ENCODE measurements at regions not wholly inside any gene's neighbourhood (a gene's known extent, or its start where the extent isn't known, plus 50 kb on each side); places are given as distances from the start of the nearest gene placed in this dataset.
"Not testable (repeated sequence)": the region's sequence is repeated elsewhere in the genome, so short reads cannot be mapped to it uniquely, and the experiment has no call there.

DNA sequence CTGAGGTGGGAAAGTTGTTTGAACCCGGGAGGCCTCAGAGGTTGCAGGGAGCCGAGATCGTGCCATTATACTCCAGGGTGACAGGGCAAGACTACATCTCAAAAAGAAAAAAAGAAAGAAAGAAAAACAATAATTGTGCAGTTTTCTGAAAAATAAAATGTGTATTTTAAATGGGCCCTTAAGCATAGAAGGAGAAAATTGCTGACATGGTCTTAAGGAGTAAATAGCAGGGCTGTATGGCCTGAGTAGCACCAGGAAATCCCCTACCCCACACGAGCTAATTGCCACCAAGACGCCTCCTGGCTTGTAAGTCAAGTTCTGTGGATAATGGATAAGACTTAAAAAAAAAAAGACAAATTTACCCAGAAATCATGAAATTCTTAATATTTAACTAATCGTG is 271.4 kb upstream of the NCKAP5 start:
- no peak for DNase-seq (ENCODE audit: low spot score)

DNA sequence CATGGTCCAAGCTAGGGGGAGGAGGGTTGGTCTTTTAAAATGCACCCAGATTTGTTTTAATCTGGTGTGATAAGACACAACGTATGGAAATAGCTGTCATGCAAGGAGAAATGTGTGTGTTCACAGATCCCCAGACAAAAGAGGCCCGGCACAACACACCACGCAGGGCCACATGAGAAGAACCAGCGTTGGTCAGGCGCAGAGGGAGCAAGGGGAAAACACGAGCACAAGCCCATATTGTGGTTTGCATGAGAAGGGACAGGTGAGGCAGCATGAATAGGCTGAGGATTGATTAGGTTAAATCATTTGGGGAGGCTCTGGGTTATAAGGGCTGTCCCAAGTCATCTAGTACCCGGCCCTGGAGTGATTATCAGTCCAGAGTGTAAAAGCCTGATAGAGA is 272.5 kb upstream of the NCKAP5 start:
- no peak for DNase-seq (ENCODE audit: low spot score)

DNA sequence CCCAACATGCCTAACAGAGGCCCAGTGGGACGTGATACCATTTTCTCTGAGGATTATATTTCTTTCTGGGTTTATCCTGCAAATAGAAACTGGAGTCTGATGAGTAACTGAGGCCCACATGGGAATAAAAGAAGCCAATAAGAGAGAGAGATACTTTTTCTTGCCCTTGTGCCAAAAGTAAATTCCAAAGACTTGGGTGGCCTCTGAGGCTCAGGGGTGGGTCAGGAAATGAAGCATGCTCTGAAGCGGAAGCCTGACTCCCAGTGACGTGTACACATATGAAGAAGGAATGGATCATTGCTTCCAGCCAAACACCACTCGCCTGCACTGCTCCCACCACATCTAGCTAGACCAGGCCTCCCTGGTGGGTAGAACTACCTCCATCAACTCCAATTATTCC is 273.6 kb upstream of the NCKAP5 start:
- DNase-seq (ENCODE audit: low spot score): peak; percentile 96

DNA sequence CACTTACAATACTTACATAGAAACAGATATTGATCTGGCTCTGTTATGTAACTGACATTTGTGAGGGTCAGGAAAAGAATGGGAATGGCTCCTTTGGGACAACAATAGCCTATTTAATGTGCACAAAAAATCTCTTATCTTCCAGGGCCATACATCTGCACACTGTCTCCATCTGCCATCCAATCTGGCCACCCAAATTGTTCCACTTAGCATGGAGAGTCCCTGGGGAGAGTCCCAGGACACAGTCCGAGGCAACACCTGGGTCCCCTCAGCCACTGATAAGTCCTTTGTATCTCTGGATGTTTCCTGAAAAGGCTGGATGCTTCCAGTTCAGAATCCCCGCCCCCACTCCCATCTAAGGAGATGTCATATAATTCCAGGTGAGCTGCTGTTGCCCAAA is 274.2 kb upstream of the NCKAP5 start:
- DNase-seq (ENCODE audit: low spot score): no peak

DNA sequence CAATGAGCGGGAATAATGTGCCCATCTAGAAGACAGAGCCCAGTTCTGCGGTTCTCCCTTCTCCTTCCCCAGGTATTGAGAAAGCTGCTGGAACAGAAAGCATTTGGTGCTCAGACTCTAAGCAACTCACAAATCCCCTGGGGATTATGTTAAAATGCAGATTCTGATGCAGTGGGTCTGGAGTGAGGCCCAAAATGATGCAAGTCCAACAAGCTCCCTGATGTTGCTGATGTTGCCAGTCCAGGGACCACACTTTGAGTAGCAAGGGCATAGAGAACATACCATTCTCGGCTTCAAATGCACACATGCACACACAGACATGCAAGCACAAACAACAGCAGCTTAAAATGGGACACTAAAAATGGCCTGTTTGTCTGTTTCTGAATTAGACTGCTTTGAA is 274.8 kb upstream of the NCKAP5 start:
- DNase-seq (ENCODE audit: low spot score): no peak

DNA sequence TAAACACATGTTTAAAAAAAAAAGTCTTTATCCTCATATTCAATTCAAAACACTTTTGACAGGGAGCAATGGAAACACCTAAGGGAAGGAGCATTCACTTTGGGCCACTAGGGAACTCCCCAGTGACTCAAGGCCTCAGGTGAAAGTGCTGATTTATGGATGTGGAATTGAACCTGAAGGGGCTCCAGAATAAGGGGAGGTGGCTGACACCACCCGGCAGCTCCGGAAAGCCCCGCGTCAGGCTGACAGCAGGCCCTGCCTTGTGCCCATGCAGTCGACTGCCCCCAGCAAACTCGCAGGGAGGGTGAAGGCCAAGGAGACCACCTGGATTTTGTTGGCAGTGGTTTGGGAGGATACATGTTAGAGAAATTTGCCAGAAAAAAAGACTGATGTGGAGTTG is 275.3 kb upstream of the NCKAP5 start:
- no peak for DNase-seq (ENCODE audit: low spot score)

DNA sequence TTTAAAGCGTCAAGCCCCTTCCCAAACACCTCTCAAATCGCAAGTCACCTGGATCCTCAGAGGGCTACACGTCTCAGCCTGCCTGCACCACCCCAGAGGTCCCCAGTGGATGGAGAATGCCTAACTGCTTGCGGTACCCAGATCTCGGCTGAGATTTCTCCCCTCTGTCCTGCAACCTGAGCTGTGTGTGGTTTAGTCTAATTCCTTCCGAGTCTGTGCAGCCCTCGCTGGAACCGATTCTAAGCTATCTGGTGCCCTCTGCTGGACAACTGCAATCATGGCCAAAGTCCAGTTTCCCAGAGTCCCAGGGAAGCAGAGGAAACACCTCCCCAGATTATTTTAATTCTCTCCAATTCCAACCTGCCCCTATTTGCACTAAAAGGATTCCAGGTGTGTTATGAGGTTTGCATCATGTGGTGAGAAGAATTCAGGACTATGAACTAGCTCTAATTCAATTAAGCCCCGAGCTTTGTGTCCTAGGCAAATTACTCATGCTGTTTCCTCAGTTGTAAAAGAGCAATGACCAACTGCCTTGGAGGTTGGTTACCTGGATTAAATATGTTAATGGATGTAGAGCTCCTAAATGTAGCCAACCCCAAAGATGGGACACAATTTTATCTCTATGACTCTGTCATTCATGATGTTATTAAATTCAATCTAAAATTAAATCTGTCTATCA is 276.1 kb upstream of the NCKAP5 start:
- DNase-seq (ENCODE audit: low spot score): peak; percentile 87

DNA sequence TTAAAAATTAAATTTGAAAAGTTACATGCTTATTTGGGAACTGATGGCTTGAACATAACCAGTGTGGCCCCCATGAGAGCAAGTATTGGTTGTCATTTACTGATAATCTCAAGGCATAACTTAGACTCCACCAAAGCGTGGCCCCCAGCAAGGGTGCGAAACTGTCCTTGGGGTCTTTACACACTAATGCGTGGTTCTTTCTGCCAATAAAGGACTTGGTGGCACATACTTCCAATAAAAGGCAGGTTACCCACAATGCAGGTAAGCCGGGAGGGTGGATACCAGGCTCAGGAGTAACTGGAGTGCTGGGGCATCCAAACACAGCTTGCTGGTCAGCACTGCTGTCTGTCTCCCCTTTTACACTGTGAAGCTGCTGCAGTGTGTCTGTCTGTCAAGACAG is 278.2 kb upstream of the NCKAP5 start:
- DNase-seq (ENCODE audit: low spot score): no peak

DNA sequence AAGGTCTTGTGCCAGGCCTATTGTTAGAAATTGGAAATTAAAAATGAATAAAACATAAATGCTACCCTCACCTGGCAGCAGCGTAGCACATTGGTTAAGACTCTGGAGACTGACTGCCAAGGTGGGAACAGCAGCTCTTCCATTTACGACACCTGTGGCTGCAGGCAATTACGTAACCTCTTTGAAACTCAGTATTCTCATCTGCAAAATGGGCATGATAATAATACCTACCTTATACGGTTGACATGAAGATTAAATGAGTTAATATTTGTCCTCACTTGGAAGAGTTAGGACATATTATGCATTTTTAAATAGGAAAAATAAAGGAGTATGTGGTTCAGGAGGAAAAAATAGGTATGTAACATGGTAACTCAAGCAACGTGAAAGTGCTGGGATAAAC is 279.3 kb upstream of the NCKAP5 start:
- no peak for DNase-seq (ENCODE audit: low spot score)

DNA sequence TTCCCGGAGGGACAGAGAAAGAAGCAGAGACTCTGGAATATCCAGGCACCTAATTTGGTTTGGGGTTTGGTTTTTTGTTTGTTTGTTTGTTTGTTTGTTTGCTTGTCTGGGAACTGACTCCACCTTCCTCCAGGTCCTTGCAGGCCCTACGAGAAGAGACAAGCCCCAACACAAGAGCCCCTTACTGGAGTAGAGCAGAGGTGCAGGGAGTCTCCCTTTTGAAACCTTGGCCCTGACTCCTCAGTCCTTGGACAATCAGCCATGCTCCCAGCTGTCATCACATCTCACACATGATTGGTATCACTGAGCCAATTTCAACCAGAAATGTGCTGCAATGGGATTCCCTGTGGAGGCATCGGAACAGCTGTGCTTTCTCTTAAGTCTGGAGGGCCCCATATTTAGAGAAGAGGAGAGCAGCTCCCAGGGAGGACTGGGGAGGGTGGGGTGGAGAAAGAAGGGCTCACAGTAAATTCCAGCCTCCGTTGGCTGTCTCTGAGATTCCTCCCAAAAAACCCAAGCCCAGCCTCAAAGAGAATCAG is 279.9 kb upstream of the NCKAP5 start:
- DNase-seq (ENCODE audit: low spot score): no peak

DNA sequence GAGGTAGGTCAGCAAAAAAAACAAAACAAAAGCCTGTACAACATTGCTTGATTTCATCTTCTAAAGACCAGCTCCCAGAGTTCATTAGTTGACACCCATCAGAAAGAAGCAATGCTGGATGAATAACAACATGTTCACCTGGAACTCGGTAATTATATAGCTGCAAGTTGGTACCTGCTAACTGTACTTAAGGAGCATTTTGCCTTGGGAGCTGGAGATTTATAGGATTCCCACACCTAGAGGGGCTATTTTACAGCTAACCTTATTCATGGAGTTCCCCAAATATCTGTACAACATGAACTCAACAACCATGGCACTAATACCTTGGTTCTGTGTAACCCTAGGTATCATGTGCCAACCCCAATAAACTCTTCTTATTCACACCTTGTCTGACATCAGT is 281.1 kb upstream of the NCKAP5 start:
- no peak for DNase-seq (ENCODE audit: low spot score)

DNA sequence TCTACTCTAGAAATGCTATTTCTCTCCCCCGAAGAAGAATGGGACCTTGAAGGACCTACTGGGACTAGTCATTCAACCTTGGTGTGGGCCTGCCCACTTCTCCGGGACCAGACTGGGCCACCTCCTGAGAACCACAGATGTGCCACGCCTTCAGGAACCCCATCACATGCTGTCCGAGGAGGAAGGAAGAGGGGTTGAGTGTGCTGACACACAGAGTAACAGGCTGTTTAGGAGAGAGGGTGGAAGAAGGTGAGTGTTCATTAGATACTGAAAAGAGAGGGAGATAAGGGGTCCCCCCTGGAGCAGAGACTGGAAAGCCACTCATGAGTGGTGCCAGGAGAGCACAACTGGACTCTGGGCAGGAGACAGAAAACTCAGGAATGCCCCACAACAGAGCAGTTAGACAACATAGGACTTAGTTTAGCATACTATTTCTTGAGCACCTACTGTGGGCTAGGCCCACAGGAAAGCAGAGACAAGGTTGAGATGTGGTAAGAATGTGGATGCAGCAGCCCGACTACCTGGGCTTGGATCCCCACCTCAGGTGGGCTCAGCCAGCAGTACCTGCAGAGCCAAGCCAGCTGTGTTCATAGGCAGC is 286.4 kb upstream of the NCKAP5 start:
- no peak for DNase-seq (ENCODE audit: low spot score)

DNA sequence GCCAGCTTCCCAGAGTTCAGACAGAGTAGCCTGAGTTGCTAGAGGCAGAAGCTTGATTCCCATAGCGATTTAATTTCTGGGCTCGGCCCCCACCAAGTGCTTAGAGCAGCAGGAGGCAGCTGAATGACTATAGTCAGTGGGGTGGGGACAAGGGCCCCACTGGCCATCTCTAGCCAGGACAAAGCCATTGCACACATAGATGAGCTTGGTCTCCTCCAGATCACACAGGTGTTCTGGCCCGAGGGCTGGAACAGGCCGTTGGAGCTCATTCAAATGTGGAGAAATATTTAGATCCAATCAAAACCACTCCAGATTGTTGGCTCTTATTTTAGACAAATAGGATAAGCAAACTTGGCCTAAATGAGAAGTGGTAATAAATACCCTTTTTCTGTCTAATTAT is 287.3 kb upstream of the NCKAP5 start:
- no peak for DNase-seq (ENCODE audit: low spot score)

DNA sequence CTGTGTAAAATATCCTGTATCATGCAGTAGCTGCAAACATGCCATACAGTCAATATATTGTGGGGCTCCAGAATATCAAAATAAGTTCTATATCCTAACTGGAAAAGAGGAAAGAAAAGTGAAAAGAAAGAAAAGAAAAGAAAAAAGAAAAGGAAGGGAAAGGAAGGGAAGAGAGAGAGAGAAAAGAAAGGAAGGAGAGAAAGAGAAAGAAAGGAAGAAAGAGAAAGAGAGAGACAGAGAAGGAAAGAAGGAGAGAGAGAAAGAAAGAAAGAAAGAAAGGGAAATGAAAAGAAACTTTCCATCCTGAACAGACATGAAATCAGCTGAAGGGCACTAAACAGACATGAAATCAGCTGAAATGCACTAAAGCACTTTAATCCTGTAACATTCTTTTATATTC is 288.4 kb upstream of the NCKAP5 start:
- DNase-seq (ENCODE audit: low spot score): no peak

DNA sequence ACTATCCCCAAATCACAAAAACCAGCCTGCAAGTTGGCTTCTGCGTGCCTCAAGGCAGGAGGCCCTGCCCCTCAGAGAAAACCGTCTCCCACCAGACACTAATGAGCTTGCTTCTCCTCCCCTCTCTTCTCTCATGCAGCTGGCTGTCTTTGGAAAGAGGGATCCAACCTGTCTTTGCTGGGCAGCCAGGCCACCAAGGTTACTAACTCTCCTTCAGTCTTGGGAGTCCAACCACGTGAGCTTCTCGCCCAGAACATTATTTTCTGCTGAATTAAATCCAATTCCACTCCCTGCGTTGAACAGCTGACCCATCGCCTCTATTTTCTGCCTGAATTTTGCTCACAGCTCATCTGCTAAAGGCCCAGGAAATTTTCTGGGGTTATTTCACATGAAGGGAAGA is 291.3 kb upstream of the NCKAP5 start:
- no peak for DNase-seq (ENCODE audit: low spot score)

DNA sequence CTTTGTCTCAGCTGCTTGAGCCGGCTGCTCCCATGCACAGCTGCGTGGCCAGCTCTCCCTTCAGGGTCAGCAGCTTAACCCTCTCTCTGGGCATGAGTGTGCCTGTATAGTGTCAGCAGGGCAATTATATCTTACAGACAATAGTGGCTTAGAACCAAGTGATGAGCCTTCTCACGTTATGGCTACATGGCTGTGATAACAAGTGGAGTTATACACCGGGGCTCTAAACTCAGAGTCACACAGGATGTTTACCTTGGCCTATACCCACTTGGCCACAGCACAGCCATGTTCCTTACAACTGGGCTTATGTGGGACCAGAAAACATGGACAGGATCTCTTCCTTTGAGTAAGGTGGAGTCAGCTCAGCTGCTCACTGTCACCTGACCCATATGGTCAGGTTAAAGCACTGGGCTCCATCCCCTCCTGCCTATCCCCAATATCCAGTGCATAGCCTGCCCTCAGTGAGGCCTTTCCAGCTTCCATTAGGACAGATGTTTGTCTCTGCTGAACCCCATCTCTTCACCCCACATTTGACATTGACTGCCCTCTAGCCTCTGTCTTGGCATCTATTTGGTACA is 294.2 kb upstream of the NCKAP5 start:
- no peak for DNase-seq (ENCODE audit: low spot score)

DNA sequence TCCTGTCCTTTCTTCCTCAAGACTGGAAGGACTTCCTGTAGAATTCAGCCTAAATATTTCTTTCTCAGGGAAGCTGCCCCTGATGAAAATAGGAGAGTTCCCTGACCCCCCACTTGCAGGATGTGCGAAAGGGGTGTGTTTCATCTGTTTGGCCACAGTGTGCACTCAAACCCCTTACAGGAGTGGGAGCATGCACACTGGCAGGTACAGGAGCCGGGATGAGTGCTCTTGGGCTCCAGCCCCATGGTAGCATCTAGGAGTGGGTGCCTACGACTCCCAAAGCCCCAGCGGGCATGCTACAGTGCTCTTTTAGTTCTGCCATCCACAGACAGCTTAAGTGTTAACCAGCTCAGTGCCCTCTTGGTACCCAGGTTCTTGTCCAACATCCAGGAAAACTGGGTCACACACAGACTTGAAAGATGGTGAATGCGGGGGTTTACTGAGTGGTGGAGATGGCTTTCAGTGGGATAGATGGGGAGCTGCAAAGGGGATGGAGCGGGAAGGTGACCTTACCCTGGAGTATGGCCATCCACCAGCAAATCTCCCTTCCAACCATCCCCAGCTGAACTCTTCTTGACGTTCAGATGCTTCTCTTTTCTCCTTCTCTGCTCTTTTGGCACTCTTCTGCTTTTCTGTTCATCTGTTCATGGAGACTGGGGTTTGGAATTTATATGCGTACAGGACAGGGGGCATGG is 295.0 kb upstream of the NCKAP5 start:
- no peak for DNase-seq (ENCODE audit: low spot score)

DNA sequence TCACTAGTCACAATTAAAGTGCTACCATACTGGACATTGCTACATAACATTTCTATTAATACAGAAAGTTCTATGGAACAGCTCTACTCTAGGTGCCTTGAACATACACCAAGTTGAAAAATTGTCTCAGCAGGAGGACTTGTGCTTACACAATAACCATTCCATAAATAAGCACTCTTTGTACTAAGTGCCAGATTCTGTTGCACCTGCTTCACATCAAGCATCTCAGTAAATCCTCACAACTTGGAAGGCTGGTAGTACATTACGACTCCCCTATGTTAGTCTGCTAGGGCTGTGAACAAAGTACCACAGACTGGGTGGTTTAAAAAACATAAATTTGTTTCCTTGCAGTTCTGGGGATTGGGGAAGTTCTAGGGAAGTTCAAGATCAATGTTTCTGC is 296.9 kb upstream of the NCKAP5 start:
- DNase-seq (ENCODE audit: low spot score): no peak

DNA sequence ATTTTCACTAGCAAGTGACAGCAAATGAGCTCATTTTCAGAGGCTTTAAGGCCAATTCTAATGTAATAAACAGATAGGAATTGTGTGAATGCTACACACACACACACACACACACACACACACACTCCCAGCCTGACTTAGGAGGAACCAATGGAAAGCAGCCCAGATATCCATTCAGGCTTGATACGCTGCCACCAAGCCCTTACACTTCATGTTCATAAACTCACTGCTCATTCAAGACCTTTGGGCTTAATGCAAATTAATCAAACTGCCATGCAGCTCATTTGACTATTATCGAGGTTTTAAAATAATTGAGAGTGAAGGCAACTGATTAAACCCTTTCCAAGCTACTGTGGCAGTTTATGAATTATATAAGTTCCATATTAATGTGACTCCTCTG is 298.9 kb upstream of the NCKAP5 start:
- no peak for DNase-seq (ENCODE audit: low spot score)

DNA sequence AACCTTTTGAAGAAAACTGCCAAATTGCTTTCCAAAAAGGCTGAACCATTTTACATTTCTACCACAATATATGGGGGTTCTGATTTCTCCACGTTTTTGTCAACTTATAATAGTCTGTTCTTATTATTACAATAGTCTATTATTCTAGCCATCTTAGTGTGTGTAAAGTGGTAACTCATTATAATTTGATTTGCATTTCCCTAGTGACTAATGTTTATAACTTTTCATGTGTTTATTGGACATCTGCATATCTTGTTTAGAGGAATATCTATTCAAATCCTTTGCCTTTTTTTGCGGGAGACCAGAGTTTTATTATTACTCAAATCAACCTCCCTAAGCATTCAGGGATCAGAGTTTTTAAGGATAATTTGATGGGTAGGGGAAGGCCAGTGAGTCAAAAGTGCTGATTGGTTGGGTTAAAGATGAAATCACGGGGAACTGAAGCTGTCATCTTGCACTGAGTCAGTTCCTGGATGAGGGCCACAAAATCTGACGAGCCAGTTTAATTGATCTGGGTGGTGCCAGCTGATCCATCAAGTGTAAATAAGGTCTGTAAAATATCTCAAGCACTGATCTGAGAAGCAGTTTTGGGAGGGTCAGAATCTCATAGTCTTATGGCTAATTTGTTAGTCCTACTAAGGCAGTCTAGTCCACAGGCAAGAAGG is 303.4 kb upstream of the NCKAP5 start:
- DNase-seq (ENCODE audit: low spot score): no peak

DNA sequence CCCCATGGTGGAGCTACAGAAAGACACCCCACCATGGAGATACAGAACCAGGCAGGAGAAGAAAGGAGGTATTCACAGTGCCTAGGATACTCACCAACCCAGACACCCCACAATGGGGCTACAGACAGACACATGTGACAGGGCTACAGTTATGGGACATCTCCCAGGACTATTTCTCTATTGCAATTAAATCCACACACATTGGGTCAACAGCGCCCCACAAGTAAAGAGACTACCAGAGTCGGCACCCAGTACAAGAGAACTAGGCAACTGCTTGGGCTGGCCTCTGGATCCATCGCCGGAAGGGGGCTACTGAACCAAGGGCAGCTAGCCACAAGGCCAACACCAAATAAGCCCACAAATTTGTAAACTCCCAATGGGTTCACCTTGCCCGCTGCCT is 310.1 kb upstream of the NCKAP5 start:
- DNase-seq (ENCODE audit: low spot score): no peak

DNA sequence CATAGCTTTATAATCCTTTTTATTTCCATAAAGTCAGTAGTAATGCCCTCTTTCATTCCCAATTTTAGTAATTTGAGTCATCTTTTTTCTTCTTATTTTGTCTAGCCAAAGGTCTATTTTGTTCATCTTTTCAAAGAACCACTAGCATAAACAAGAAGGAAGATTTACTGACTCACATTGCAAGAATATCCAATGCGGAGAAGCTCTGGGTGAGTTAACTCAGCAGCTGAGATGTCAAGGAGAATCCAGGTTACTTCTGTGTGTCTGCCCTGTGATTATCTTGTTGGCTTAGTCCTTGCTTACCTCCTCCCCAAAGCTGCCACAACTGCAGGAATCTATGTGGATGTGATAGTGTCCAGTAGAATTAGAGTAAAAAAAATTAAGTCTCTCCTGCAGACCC is 311.4 kb upstream of the NCKAP5 start:
- no peak for DNase-seq (ENCODE audit: low spot score)

DNA sequence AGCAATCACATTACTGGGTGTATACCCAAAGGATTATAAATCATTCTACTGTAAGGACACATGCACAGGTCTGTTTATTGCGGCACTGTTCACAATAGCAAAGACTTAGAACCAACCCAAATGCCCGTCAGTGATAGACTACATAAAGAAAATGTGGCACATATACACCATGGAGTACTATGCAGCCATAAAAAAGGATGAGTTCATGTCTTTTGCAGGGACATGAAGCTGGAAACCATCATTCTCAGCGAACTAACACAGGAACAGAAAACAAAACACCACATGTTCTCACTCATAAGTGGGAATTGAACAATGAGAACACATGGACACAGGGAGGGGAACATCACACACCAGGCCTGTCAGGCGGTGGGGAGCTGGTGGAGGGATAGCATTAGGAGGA is 313.9 kb upstream of the NCKAP5 start:
- not testable (repeated sequence) for DNase-seq (ENCODE audit: low spot score)

All from AG20443 (cell line).